Endodermal cell (in vitro differentiated cells): ENCODE measurements at regions not wholly inside any gene's neighbourhood (a gene's known extent, or its start where the extent isn't known, plus 50 kb on each side); places are given as distances from the start of the nearest gene placed in this dataset.

Experiments used
- DNase-seq: peaks from one replicate; pipeline ENCODE4 v3.0.0-alpha.2; 2017
- H3K27ac ChIP-seq: 2 replicates; pipeline ENCODE4 v1.5.1; 2013; ENCODE audit warnings: mild to moderate bottlenecking, low read depth, low read length, moderate library complexity
- H3K27me3 ChIP-seq: 2 replicates; pipeline ENCODE4 v1.6.1; 2013; ENCODE audit warnings: mild to moderate bottlenecking, low read length, moderate library complexity; ENCODE audit not compliant: insufficient read depth, control insufficient read depth, poor library complexity, severe bottlenecking
- H3K36me3 ChIP-seq: 2 replicates; pipeline ENCODE4 v1.7.0; 2013; ENCODE audit warnings: mild to moderate bottlenecking, low read length, moderate library complexity; ENCODE audit not compliant: control insufficient read depth, insufficient read depth
- H3K4me1 ChIP-seq: one replicate; pipeline ENCODE4 v1.7.0; 2013; ENCODE audit warnings: low read length; ENCODE audit not compliant: control insufficient read depth, insufficient read depth
- H3K4me3 ChIP-seq: 2 replicates; pipeline ENCODE4 v1.5.1; 2013; ENCODE audit warnings: mild to moderate bottlenecking, low read length, moderate library complexity
- H3K9ac ChIP-seq: 2 replicates; pipeline ENCODE4 v1.6.1; 2013; ENCODE audit warnings: mild to moderate bottlenecking, low read length, moderate library complexity; ENCODE audit not compliant: poor library complexity, severe bottlenecking; ENCODE audit errors: extremely low read depth
- H3K9me3 ChIP-seq: 2 replicates; pipeline ENCODE4 v1.6.1; 2013; ENCODE audit warnings: mild to moderate bottlenecking, low read length, moderate library complexity; ENCODE audit not compliant: control insufficient read depth
- H3K27ac Mint-ChIP-seq: 2 replicates; pipeline ENCODE4 v1.8.0; 2020; ENCODE audit warnings: mixed read lengths
- H3K27me3 Mint-ChIP-seq: 2 replicates; pipeline ENCODE4 v1.8.0; 2021; ENCODE audit warnings: mild to moderate bottlenecking, mixed read lengths; ENCODE audit not compliant: insufficient read depth
- H3K36me3 Mint-ChIP-seq: 2 replicates; pipeline ENCODE4 v1.8.0; 2020; ENCODE audit warnings: low read depth, mixed read lengths
- H3K4me1 Mint-ChIP-seq: 2 replicates; pipeline ENCODE4 v1.8.0; 2020; ENCODE audit warnings: mixed read lengths
- H3K4me3 Mint-ChIP-seq: 2 replicates; pipeline ENCODE4 v1.8.0; 2020; ENCODE audit warnings: mild to moderate bottlenecking, moderate library complexity, mixed read lengths
- H3K9me3 Mint-ChIP-seq: 2 replicates; pipeline ENCODE4 v1.8.0; 2020; ENCODE audit warnings: mild to moderate bottlenecking, mixed read lengths
- CTCF ChIP-seq: fragments of 200-600 bp; sonication (generic); conservative IDR thresholded peaks from 2 replicates; pipeline ENCODE4 v1.5.0; 2021; ENCODE audit warnings: antibody characterized with exemption, mild to moderate bottlenecking
- WGBS, 2 experiments: methylation state at CpG; one replicate each; pipeline versions ENCODE4 v1.1.5 to v1.1.7; 2013; ENCODE audit warnings: missing lambda C conversion rate in 2 of 2, mixed read lengths in 1 of 2; ENCODE audit not compliant: insufficient coverage in 1 of 2, insufficient read length in 1 of 2; 5-methylcytosine and 5-hydroxymethylcytosine counted together

DNA sequence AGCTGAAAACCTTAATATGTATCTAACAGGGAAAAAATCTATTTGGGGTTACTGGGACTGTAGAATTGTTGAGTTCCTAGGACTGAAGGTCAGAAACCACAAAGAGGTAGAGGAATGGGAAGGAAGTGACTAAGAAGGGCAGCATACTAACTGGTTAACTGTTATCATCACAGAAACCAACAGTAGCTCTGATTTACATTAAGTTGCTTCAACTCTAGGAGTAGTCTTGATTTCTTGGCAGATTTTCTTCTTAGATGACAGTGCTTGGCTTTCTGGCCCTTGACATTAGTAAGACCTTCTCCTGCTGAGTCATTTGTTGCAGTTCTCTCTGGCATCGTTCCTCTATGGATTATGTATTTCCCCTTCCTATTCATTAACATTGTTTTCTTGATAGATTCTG lies 116.1 kb upstream of the RASA1 start:
- WGBS, 2 experiments = 92% methylated on average over 1 of the region's 1 CpG; no CpG with 5 or more reads in 1 of the 2 experiments
- Histone ChIP-seq H3K9me3 (no peaks in the 10 kb centered on the region), H3K4me1 (no peaks in the 10 kb centered on the region), H3K27me3 (no peaks in the 10 kb centered on the region), H3K9ac (no peak overlapping the region), H3K27ac (no peak overlapping the region), H3K36me3 (no peaks in the 10 kb centered on the region), H3K4me3 (no peak overlapping the region)
- H3K27me3 Mint-ChIP-seq = no peaks in the 10 kb centered on the region
- no peak overlapping the region for H3K27ac Mint-ChIP-seq
- H3K9me3 Mint-ChIP-seq = peaks cover 2% of the 10 kb centered on the region
- H3K36me3 Mint-ChIP-seq = no peaks in the 10 kb centered on the region
- DNase-seq = no peak
- peaks cover 17% of the 10 kb centered on the region for H3K4me1 Mint-ChIP-seq
- TF ChIP-seq CTCF = no peak
- no peak overlapping the region for H3K4me3 Mint-ChIP-seq

GRCh38 chr5:87152886-87153285 lies 114.8 kb upstream of the RASA1 start:
- Mint-ChIP-seq H3K4me1 (peaks cover 15% of the 10 kb centered on the region), H3K27me3 (no peaks in the 10 kb centered on the region), H3K9me3 (peaks cover 2% of the 10 kb centered on the region), H3K27ac (peak overlapping the region; percentile 7), H3K4me3 (no peak overlapping the region), H3K36me3 (no peaks in the 10 kb centered on the region)
- H3K9me3 ChIP-seq = no peaks in the 10 kb centered on the region
- no peaks in the 10 kb centered on the region for H3K27me3 ChIP-seq
- H3K9ac ChIP-seq = no peak overlapping the region
- no peaks in the 10 kb centered on the region for H3K4me1 ChIP-seq
- H3K27ac ChIP-seq = no peak overlapping the region
- no peak overlapping the region for H3K4me3 ChIP-seq
- DNase-seq = no peak
- no peaks in the 10 kb centered on the region for H3K36me3 ChIP-seq
- no peak for TF ChIP-seq CTCF
- WGBS, 2 experiments = no CpG with 5 or more reads among the region's 1 CpG

GRCh38 chr5:87154191-87154590 lies 113.5 kb upstream of the RASA1 start:
- Mint-ChIP-seq H3K9me3 (peaks cover 1% of the 10 kb centered on the region), H3K4me1 (peaks cover 15% of the 10 kb centered on the region), H3K27me3 (no peaks in the 10 kb centered on the region), H3K27ac (no peak overlapping the region), H3K36me3 (no peaks in the 10 kb centered on the region), H3K4me3 (no peak overlapping the region)
- 92% methylated on average over 2 to 3 of the region's 3 CpGs for WGBS, 2 experiments
- H3K4me1 ChIP-seq = no peaks in the 10 kb centered on the region
- H3K27ac ChIP-seq = no peak overlapping the region
- DNase-seq = no peak
- H3K27me3 ChIP-seq = no peaks in the 10 kb centered on the region
- H3K9me3 ChIP-seq = no peaks in the 10 kb centered on the region
- H3K36me3 ChIP-seq = no peaks in the 10 kb centered on the region
- no peak for TF ChIP-seq CTCF
- H3K4me3 ChIP-seq = no peak overlapping the region
- H3K9ac ChIP-seq = no peak overlapping the region
